ENCODE measurements at regions not wholly inside any gene's neighbourhood (a gene's known extent, or its start where the extent isn't known, plus 50 kb on each side); places are given as distances from the start of the nearest gene placed in this dataset.

GRCh38 chr11:86741839-86742805, 58.2 kb upstream of the PRSS23 start:
- no peak overlapping the region for H2AFZ ChIP-seq (ENCODE audit: low read depth, low read length)
- H3K27ac ChIP-seq (ENCODE audit: low read length): no peak overlapping the region
- H3K4me3 ChIP-seq (ENCODE audit: low read length): no peak overlapping the region
- H3K36me3 ChIP-seq (ENCODE audit: insufficient read depth, low read length): no peaks in the 10 kb centered on the region
- H3F3A ChIP-seq (ENCODE audit: insufficient read depth, low read length, poor library complexity, severe bottlenecking): no peaks in the 10 kb centered on the region
- H3K79me2 ChIP-seq (replicated peaks; ENCODE audit: insufficient read depth, low read length): no peaks in the 10 kb centered on the region
- no peak for TF ChIP-seq RAD21 (conservative IDR thresholded peaks at IDR 0.05)
- no peak for TF ChIP-seq POLR2AphosphoS5 (IDR thresholded peaks at IDR 0.05)
- TF ChIP-seq REST (IDR thresholded peaks at IDR 0.05; ENCODE audit: borderline replicate concordance): no peak
- TF ChIP-seq SMC3 (conservative IDR thresholded peaks at IDR 0.05; ENCODE audit: poor library complexity): no peak
- TF ChIP-seq MXI1 (conservative IDR thresholded peaks at IDR 0.05; ENCODE audit: poor library complexity, severe bottlenecking): no peak
- no peak for TF ChIP-seq EP300 (conservative IDR thresholded peaks at IDR 0.05; ENCODE audit: poor library complexity, severe bottlenecking)
- TF ChIP-seq EZH2 (IDR thresholded peaks at IDR 0.05; ENCODE audit: borderline replicate concordance, insufficient read depth, low read length, poor library complexity, severe bottlenecking): no peak
- TF ChIP-seq, protein P1, sequence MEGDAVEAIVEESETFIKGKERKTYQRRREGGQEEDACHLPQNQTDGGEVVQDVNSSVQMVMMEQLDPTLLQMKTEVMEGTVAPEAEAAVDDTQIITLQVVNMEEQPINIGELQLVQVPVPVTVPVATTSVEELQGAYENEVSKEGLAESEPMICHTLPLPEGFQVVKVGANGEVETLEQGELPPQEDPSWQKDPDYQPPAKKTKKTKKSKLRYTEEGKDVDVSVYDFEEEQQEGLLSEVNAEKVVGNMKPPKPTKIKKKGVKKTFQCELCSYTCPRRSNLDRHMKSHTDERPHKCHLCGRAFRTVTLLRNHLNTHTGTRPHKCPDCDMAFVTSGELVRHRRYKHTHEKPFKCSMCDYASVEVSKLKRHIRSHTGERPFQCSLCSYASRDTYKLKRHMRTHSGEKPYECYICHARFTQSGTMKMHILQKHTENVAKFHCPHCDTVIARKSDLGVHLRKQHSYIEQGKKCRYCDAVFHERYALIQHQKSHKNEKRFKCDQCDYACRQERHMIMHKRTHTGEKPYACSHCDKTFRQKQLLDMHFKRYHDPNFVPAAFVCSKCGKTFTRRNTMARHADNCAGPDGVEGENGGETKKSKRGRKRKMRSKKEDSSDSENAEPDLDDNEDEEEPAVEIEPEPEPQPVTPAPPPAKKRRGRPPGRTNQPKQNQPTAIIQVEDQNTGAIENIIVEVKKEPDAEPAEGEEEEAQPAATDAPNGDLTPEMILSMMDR (IDR thresholded peaks at IDR 0.05; ENCODE audit: poor library complexity, severe bottlenecking): no peak
- no peaks in the 10 kb centered on the region for H3K9me2 ChIP-seq (ENCODE audit: insufficient read depth, low read length)
- no peaks in the 10 kb centered on the region for H4K20me1 ChIP-seq (ENCODE audit: insufficient read depth)
- no peak overlapping the region for H3K9ac ChIP-seq (ENCODE audit: low read length)
- H3K9me3 ChIP-seq (ENCODE audit: low read length): no peaks in the 10 kb centered on the region
- no peak overlapping the region for H3K4me2 ChIP-seq (ENCODE audit: low read length)
- H3K27me3 ChIP-seq (ENCODE audit: insufficient read depth, low read depth, low read length): no peaks in the 10 kb centered on the region

DNA sequence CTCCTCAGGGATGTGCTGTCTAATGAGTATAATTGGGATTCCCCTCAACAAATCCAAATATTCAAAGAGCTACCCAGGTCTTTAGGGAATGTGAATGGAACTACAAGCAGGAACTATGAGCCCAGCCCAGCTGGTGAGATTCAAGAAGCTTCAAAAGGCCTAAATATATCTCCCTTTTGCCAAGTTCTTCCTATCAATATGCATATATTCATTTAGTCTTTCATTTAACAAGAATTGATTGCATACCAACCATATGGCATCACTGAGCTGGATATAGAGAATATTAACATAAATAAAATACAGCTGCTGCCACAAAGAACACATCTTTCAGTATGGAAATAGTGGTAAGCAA, 58.9 kb upstream of the PRSS23 start:
- H3K9ac ChIP-seq (ENCODE audit: low read length): no peak overlapping the region
- no peaks in the 10 kb centered on the region for H3K9me3 ChIP-seq (ENCODE audit: low read length)
- no peaks in the 10 kb centered on the region for H4K20me1 ChIP-seq (ENCODE audit: insufficient read depth)
- no peaks in the 10 kb centered on the region for H3K27me3 ChIP-seq (ENCODE audit: insufficient read depth, low read depth, low read length)
- H3K4me2 ChIP-seq (ENCODE audit: low read length): no peak overlapping the region
- H3K9me2 ChIP-seq (ENCODE audit: insufficient read depth, low read length): no peaks in the 10 kb centered on the region
- no peaks in the 10 kb centered on the region for H3F3A ChIP-seq (ENCODE audit: insufficient read depth, low read length, poor library complexity, severe bottlenecking)
- H3K27ac ChIP-seq (ENCODE audit: low read length): no peak overlapping the region
- TF ChIP-seq EP300 (conservative IDR thresholded peaks at IDR 0.05; ENCODE audit: poor library complexity, severe bottlenecking): no peak
- no peak for TF ChIP-seq EZH2 (IDR thresholded peaks at IDR 0.05; ENCODE audit: borderline replicate concordance, insufficient read depth, low read length, poor library complexity, severe bottlenecking)
- TF ChIP-seq POLR2AphosphoS5 (IDR thresholded peaks at IDR 0.05): no peak
- TF ChIP-seq, protein P1 (IDR thresholded peaks at IDR 0.05; ENCODE audit: poor library complexity, severe bottlenecking): no peak
- no peak for TF ChIP-seq SMC3 (conservative IDR thresholded peaks at IDR 0.05; ENCODE audit: poor library complexity)
- TF ChIP-seq MXI1 (conservative IDR thresholded peaks at IDR 0.05; ENCODE audit: poor library complexity, severe bottlenecking): no peak
- no peak for TF ChIP-seq TAF1 (IDR thresholded peaks at IDR 0.05; ENCODE audit: low read depth)
- no peak for TF ChIP-seq REST (IDR thresholded peaks at IDR 0.05; ENCODE audit: borderline replicate concordance)
- TF ChIP-seq RAD21 (conservative IDR thresholded peaks at IDR 0.05): no peak
- no peak overlapping the region for H2AFZ ChIP-seq (ENCODE audit: low read depth, low read length)
- H3K79me2 ChIP-seq (replicated peaks; ENCODE audit: insufficient read depth, low read length): no peaks in the 10 kb centered on the region
- no peaks in the 10 kb centered on the region for H3K36me3 ChIP-seq (ENCODE audit: insufficient read depth, low read length)
- H3K4me3 ChIP-seq (ENCODE audit: low read length): no peak overlapping the region
